GM19468 (cell line): ENCODE measurements at regions not wholly inside any gene's neighbourhood (a gene's known extent, or its start where the extent isn't known, plus 50 kb on each side); places are given as distances from the start of the nearest gene placed in this dataset.

Experiments
- ATAC-seq: cut with Tn5 transposase; IDR thresholded peaks from one replicate; pipeline ENCODE4 v1.9.1; 2021; ENCODE audit warnings: mild to moderate bottlenecking, moderate library complexity, moderate number of reproducible peaks; ENCODE audit not compliant: unreplicated experiment; ENCODE audit errors: extremely low read depth

- ATAC-seq: no peak
Observed at GRCh38 chr10:129275886-129276285, 191.2 kb upstream of the MGMT start.

GRCh38 chr10:129277084-129277483, 190.0 kb upstream of the MGMT start:
- no peak for ATAC-seq

- no peak for ATAC-seq
Observed at GRCh38 chr10:129277841-129278240, 189.2 kb upstream of the MGMT start.

GRCh38 chr10:129278686-129279085, 188.4 kb upstream of the MGMT start:
- no peak for ATAC-seq

GRCh38 chr10:129279446-129280154, 187.4 kb upstream of the MGMT start:
- no peak for ATAC-seq

- ATAC-seq: no peak
Observed at GRCh38 chr10:129280155-129280502, 186.9 kb upstream of the MGMT start.

GRCh38 chr10:129280908-129281586, 186.0 kb upstream of the MGMT start:
- no peak for ATAC-seq

- no peak for ATAC-seq
Observed at GRCh38 chr10:129285459-129285858, 181.6 kb upstream of the MGMT start.

- no peak for ATAC-seq
Observed at GRCh38 chr10:129288999-129289584, 177.9 kb upstream of the MGMT start.

- ATAC-seq: no peak
Observed at GRCh38 chr10:129293991-129294700, 172.9 kb upstream of the MGMT start.

- ATAC-seq: no peak
Observed at GRCh38 chr10:129294944-129295343, 172.1 kb upstream of the MGMT start.

- ATAC-seq: no peak
Observed at GRCh38 chr10:129305046-129305445, 162.0 kb upstream of the MGMT start.

- ATAC-seq: no peak
Observed at GRCh38 chr10:129307141-129307540, 159.9 kb upstream of the MGMT start.

- ATAC-seq: no peak
Observed at GRCh38 chr10:129308953-129309564, 158.0 kb upstream of the MGMT start.

GRCh38 chr10:129309565-129309964, 157.5 kb upstream of the MGMT start:
- no peak for ATAC-seq

- no peak for ATAC-seq
Observed at GRCh38 chr10:129310881-129311280, 156.2 kb upstream of the MGMT start.

GRCh38 chr10:129319934-129320333, 147.1 kb upstream of the MGMT start:
- no peak for ATAC-seq

- no peak for ATAC-seq
Observed at GRCh38 chr10:129320340-129320739, 146.7 kb upstream of the MGMT start.

GRCh38 chr10:129321727-129322126, 145.3 kb upstream of the MGMT start:
- no peak for ATAC-seq

GRCh38 chr10:129322933-129323820, 143.9 kb upstream of the MGMT start:
- ATAC-seq: no peak
